Breast epithelium (tissue), 4 donors: ENCODE measurements at regions not wholly inside any gene's neighbourhood (a gene's known extent, or its start where the extent isn't known, plus 50 kb on each side); places are given as distances from the start of the nearest gene placed in this dataset.

ENCODE experiments used
- DNase-seq, 2 donors: peaks; one replicate each; pipeline ENCODE4 v3.0.0-alpha.2; 2019; ENCODE audit warnings: low spot score in 2 of 2
- H3K27ac ChIP-seq, 2 donors: fragments of 200-600 bp; sonication (generic) in 1 of 2; one replicate each; pipeline ENCODE4 v1.5.1; 2016 to 2019; ENCODE audit warnings: mild to moderate bottlenecking in 1 of 2
- H3K27me3 ChIP-seq, 2 donors: fragments of 200-600 bp; sonication (generic) in 1 of 2; one replicate each; pipeline versions ENCODE4 v1.5.1 to v1.6.0; 2017 to 2019; ENCODE audit warnings: control low read depth in 1 of 2, mild to moderate bottlenecking in 1 of 2
- H3K36me3 ChIP-seq: fragments of 200-600 bp; one replicate; pipeline ENCODE4 v1.5.1; 2019
- H3K4me1 ChIP-seq, 2 donors: fragments of 200-600 bp; sonication (generic); one replicate each; pipeline ENCODE4 v1.5.1; 2016 to 2019; ENCODE audit warnings: control low read depth in 1 of 2
- H3K4me3 ChIP-seq, 3 donors: fragments of 200-600 bp; sonication (generic); 1 replicate in 2 of 3; 2 replicates in 1 of 3; pipeline ENCODE4 v1.5.1; 2016 to 2019; ENCODE audit warnings: mild to moderate bottlenecking in 3 of 3, moderate library complexity in 2 of 3
- H3K9me3 ChIP-seq, 2 donors: fragments of 200-600 bp; sonication (generic) in 1 of 2; one replicate each; pipeline ENCODE4 v1.5.1; 2016 to 2019; ENCODE audit warnings: control low read depth in 1 of 2
- POLR2A ChIP-seq: fragments of 450-650 bp; IDR thresholded peaks from one replicate; pipeline ENCODE4 v1.6.1; 2016; ENCODE audit warnings: antibody characterized with exemption, mild to moderate bottlenecking, moderate library complexity
- POLR2AphosphoS5 ChIP-seq, 3 donors: sonication (generic); formaldehyde crosslinking; IDR thresholded peaks; one replicate each; pipeline ENCODE4 v1.6.1; 2017; ENCODE audit warnings: antibody characterized with exemption in 3 of 3
- intact Hi-C: fragments of 100-400 bp; cut with DNase I; formaldehyde crosslinking; loops from one replicate; pipeline ENCODE4 v1.15.1; 2023; ENCODE audit warnings: low total_unique reads
- TF ChIP-seq, protein P1 (sequence below), 3 donors: fragments of 450-650 bp; IDR thresholded peaks; one replicate each; pipeline ENCODE4 v1.5.1; 2016 to 2017; ENCODE audit warnings: antibody characterized with exemption in 3 of 3, mild to moderate bottlenecking in 3 of 3, moderate library complexity in 3 of 3

DNA sequence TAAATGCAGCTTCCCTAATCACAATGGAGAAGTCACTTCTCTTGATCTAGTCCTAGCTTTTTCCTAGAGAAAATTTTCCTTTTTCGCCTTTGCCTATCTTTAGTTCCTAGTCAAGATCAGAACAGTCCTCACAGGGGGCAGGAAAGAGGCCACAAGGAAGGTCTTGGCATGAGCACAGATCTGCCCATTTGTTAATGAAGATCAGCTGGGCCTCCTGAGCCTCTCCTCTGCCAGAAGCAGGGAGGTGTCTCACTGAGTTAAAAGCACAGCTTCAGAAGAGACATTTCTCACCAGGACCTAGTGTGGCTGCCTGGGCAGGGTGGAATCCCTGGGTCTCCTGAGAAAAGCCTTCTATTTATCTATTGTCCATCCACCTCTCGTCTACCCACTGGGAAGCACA is 357.8 kb downstream of the TMEM38B start:
- DNase-seq = no peak
- no peaks in the 10 kb centered on the region for H3K27me3 ChIP-seq
- intact Hi-C loops = no loop called here

DNA sequence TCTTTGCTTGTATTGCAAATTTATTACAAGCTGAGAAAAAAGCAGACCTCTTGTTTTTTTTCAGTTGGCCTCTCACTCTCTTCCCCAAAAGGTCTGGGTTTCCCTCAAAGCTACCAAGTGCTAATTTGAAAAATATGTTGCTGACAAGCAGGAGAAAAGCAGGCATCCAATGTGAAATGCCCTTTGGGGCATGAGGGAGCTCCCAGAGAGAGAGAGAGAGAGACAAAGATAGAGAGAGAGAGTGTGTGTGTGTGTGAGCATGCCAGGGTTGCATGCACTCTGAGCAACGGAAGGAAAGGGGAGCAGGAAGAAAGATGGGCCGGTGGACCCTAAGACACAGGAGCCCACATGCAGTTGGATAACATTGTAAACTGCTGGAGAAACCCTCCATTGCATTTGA is 358.4 kb downstream of the TMEM38B start:
- H3K27me3 ChIP-seq = no peaks in the 10 kb centered on the region
- H3K27ac ChIP-seq = no peak overlapping the region
- H3K4me1 ChIP-seq = no peaks in the 10 kb centered on the region
- H3K4me3 ChIP-seq = no peak overlapping the region
- no peaks in the 10 kb centered on the region for H3K36me3 ChIP-seq
- intact Hi-C loops = no loop called here
- TF ChIP-seq, protein P1, sequence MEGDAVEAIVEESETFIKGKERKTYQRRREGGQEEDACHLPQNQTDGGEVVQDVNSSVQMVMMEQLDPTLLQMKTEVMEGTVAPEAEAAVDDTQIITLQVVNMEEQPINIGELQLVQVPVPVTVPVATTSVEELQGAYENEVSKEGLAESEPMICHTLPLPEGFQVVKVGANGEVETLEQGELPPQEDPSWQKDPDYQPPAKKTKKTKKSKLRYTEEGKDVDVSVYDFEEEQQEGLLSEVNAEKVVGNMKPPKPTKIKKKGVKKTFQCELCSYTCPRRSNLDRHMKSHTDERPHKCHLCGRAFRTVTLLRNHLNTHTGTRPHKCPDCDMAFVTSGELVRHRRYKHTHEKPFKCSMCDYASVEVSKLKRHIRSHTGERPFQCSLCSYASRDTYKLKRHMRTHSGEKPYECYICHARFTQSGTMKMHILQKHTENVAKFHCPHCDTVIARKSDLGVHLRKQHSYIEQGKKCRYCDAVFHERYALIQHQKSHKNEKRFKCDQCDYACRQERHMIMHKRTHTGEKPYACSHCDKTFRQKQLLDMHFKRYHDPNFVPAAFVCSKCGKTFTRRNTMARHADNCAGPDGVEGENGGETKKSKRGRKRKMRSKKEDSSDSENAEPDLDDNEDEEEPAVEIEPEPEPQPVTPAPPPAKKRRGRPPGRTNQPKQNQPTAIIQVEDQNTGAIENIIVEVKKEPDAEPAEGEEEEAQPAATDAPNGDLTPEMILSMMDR (IDR thresholded peaks at IDR 0.05) = no peak
- TF ChIP-seq POLR2AphosphoS5 (IDR thresholded peaks at IDR 0.05) (no peak), POLR2A (no peak)
- no peak for DNase-seq
- peaks cover 0 to 10% of the 10 kb centered on the region in 2 donors for H3K9me3 ChIP-seq

More for the DNA sequence above, 357.8 kb downstream of the TMEM38B start:
- Histone ChIP-seq H3K9me3 (peaks cover 0 to 16% of the 10 kb centered on the region in 2 donors), H3K27ac (no peak overlapping the region), H3K4me1 (no peaks in the 10 kb centered on the region), H3K36me3 (no peaks in the 10 kb centered on the region), H3K4me3 (no peak overlapping the region)
- TF ChIP-seq POLR2AphosphoS5 (IDR thresholded peaks at IDR 0.05) = no peak
- TF ChIP-seq, protein P1 (IDR thresholded peaks at IDR 0.05) = no peak

DNA sequence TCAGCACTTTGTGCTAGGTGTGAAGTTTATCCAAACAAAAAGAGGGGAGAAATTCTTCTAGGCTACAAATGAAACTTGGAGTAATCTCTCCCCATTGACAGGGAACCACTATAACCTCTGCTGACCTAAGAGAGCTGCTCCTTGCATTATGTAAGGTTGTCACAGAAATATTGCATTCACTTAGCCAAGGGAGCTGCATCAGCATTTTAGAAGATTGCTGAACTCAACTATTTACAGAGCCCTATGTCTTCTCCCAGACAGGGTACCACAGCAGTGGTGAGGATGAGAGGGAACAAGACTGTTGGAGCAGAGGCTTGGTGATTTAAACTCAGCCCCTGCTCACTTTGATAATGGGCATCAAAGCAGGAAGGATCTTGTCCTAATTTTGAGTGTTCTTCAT is 362.0 kb downstream of the TMEM38B start:
- TF ChIP-seq POLR2A = no peak
- TF ChIP-seq POLR2AphosphoS5 (IDR thresholded peaks at IDR 0.05) = no peak
- intact Hi-C loops = no loop called here

DNA sequence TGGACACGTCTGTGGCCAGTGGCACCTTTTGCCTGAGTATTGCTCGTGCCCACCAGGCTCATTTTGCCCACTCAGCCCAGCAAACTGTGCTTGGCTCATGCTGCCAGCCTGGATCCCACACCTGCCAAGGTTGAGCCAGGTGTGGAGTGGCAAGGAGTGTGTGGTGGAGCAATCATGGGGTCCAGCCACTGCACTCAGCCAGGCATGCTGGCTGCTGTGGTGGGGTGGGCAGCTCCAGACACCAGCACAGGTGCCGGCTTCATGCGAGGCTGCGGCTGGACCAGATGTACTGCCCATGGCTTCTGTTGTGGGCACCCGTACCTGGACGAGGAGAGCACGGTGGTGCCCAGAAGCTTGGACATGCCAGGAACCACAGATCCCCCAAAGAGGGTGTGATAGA is 364.1 kb downstream of the TMEM38B start:
- Histone ChIP-seq H3K9me3 (no peaks in the 10 kb centered on the region), H3K4me3 (no peak overlapping the region), H3K27ac (no peak overlapping the region), H3K27me3 (no peaks in the 10 kb centered on the region), H3K36me3 (no peaks in the 10 kb centered on the region), H3K4me1 (no peaks in the 10 kb centered on the region)
- intact Hi-C loops = no loop called here
- DNase-seq = no peak
- TF ChIP-seq, protein P1 (IDR thresholded peaks at IDR 0.05) = no peak
- no peak for TF ChIP-seq POLR2AphosphoS5 (IDR thresholded peaks at IDR 0.05)
- TF ChIP-seq POLR2A = no peak

More for the DNA sequence above, 362.0 kb downstream of the TMEM38B start:
- Histone ChIP-seq H3K27me3 (no peaks in the 10 kb centered on the region), H3K27ac (no peak overlapping the region), H3K4me3 (no peak overlapping the region), H3K36me3 (no peaks in the 10 kb centered on the region), H3K9me3 (no peaks in the 10 kb centered on the region), H3K4me1 (no peaks in the 10 kb centered on the region)
- DNase-seq = no peak

DNA sequence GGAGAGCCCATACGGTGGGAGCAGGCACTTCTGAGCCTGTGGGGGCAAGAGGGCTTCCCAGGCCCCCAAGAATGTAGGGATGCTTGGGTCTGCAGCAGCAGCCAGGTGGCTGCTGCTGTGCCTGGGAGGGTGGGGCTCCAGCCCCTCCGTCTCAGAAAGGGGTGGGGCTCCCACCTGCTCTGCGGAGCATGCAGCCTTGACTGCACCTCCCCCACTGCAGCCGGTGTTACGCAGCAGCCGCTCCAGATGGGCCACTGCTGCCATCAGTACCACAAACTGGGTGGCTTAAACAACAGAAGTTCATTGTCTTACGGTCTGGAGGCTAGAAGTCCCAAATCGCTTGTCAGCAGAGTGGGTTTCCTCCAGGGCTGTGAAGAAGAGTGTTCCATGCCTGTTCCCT is 365.5 kb downstream of the TMEM38B start:
- intact Hi-C loops = no loop called here
- DNase-seq = no peak
- Histone ChIP-seq H3K9me3 (no peaks in the 10 kb centered on the region), H3K27ac (no peak overlapping the region), H3K4me1 (no peaks in the 10 kb centered on the region), H3K4me3 (no peak overlapping the region), H3K27me3 (no peaks in the 10 kb centered on the region), H3K36me3 (no peaks in the 10 kb centered on the region)
- TF ChIP-seq, protein P1 (IDR thresholded peaks at IDR 0.05) = no peak
- no peak for TF ChIP-seq POLR2A
- no peak for TF ChIP-seq POLR2AphosphoS5 (IDR thresholded peaks at IDR 0.05)

DNA sequence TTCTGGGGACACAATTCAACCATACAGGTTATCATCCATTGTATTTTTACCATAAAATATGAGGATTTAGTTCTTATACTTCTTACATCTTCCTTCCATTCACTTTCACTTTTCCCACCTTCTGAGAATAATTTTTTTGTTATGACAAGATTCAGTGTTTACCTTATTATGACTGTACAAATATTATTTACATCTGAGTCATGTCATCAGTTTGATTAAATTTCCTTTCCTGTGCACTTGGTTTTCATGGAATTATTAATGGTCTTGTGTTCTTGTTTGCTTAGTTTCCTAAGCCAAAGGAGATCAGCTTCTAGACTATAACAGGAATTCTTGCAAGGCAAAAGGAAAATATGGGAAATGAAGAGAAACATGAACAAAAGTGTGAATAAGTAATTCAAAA is 366.5 kb downstream of the TMEM38B start:
- TF ChIP-seq, protein P1 (IDR thresholded peaks at IDR 0.05) = no peak
- TF ChIP-seq POLR2AphosphoS5 (IDR thresholded peaks at IDR 0.05) = no peak
- TF ChIP-seq POLR2A = no peak
- no peak overlapping the region for H3K27ac ChIP-seq
- no peak overlapping the region for H3K4me3 ChIP-seq
- no peaks in the 10 kb centered on the region for H3K9me3 ChIP-seq
- H3K36me3 ChIP-seq = no peaks in the 10 kb centered on the region
- no peaks in the 10 kb centered on the region for H3K4me1 ChIP-seq
- intact Hi-C loops = no loop called here
- H3K27me3 ChIP-seq = no peaks in the 10 kb centered on the region
- no peak for DNase-seq
